ENCODE measurements at regions not wholly inside any gene's neighbourhood (a gene's known extent, or its start where the extent isn't known, plus 50 kb on each side); places are given as distances from the start of the nearest gene placed in this dataset.

GRCh38 chr13:66068683-66069082 is 1161.5 kb downstream of the PCDH9 start:
- no peak for DNase-seq

GRCh38 chr13:66048888-66049287 is 1181.2 kb downstream of the PCDH9 start:
- DNase-seq = no peak

DNA sequence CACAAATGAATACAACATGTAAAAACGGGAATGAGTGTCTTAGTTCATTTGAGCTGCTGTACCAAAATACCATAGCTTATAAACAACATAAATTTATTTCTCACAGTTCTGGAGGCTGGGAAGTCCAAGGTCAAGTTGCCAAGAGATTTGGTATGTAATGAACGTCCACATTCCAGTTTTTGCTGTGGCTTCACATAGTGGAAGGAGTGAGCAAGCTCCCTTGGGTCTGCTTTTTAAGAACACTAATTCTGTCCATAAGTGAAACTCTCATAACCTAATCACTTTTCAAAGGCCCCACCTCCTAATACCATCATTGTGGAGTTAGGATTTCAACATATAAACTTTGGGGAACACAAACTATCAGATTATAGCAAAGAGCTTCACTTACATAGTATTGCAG is 1189.6 kb downstream of the PCDH9 start:
- DNase-seq = no peak

GRCh38 chr13:66037096-66037495 is 1193.0 kb downstream of the PCDH9 start:
- DNase-seq = no peak

GRCh38 chr13:66036636-66037035 is 1193.5 kb downstream of the PCDH9 start:
- DNase-seq = no peak

- DNase-seq = peak; percentile 38
These were observed 1194.0 kb downstream of the PCDH9 start for GRCh38 chr13:66036024-66036614.

DNA sequence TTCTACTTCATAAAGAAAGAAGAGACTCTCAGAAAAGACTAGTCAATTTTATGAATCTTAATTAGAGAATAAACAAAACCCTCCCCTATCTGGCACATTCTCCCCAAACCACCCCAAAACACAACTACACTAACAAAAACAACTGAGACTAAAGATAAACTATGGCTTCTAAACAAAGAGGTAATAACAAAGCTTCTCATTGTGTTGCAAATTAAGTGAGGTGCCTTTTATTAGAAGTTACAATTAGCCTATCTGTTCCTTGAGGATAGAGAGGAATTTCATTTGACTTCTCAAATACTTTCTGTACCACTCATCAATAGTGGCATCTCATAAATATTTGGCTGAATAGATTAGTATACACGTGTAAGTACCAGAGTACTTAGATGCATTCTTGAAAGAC is 1196.2 kb downstream of the PCDH9 start:
- DNase-seq = no peak

GRCh38 chr13:66021846-66022245 is 1208.3 kb downstream of the PCDH9 start:
- no peak for DNase-seq

GRCh38 chr13:66014771-66015170 is 1215.4 kb downstream of the PCDH9 start:
- DNase-seq = no peak

- no peak for DNase-seq
These were observed 1220.9 kb downstream of the PCDH9 start for GRCh38 chr13:66009241-66009640.

DNA sequence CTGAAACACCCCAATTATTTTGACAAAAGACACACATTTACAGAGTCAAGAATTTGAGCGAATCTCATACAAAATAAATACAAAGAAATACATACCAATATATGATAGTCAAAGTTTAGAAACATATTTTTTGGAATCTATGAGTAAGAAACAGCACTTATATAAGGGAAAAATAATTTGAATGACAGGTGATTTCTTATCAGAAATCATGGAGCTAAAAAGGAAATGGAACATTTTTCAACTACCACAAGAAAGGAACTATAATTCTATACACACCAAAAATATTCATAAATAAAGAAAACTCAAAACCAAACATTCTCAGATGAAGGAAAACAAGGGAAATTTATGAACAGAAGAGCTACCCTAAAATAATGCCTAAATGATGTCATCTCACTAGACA is 1226.6 kb downstream of the PCDH9 start:
- DNase-seq = no peak

DNA sequence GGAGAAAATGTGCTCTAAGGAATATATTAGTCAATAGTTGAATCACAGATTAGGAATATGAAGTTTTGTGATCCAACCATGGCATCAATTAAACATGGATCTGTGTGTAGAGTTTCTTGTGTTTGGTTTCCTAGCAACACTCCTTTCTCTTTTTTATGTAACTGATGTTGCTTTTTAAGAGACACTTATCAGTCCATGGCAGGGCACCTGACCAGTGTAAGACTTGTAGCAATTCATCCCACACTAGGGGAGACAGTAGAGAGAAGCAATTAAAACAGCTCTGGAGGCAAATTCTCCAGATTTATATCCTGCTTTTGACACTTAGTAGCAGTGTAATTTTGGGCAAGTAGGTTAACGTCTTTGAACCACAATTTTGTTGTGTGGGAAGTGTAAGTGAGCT is 1229.0 kb downstream of the PCDH9 start:
- no peak for DNase-seq

GRCh38 chr13:65999411-65999810 is 1230.7 kb downstream of the PCDH9 start:
- no peak for DNase-seq

DNA sequence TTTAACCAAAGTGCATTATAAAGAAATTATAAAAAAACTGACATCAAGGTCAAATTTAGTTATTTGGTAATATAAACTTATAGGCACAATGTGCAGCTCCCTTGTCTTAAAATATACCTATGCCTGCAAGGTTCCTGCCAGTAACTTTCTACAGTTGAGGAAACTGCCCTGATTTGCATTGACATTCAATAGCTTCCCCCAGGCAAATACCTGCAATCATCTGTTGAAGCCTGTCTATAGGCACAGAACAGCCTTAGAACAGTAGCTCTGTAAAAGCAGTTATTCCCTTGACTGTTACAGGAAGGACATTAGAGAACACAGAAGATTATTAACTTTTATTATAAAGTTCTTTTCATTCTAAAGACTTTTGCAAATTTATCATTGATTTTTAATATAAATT is 1239.5 kb downstream of the PCDH9 start:
- DNase-seq = no peak

DNA sequence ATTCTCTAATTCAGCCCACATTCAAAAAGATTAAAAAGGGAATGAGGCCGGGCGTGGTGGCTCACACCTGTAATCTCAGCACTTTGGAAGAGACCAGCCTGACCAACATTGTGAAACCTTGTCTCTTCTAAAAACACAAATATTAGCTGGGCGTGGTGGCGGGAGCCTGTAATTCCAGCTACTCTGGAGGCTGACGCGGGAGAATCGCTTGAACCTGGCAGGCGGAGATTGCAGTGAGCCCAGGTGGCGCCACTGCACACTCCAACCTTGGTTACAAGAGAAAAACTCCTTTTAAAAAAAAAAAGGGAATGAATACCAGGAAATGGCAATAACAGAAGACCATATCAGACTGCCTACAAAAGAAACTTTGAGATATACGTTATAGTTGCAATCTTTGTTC is 1244.5 kb downstream of the PCDH9 start:
- DNase-seq = no peak

DNA sequence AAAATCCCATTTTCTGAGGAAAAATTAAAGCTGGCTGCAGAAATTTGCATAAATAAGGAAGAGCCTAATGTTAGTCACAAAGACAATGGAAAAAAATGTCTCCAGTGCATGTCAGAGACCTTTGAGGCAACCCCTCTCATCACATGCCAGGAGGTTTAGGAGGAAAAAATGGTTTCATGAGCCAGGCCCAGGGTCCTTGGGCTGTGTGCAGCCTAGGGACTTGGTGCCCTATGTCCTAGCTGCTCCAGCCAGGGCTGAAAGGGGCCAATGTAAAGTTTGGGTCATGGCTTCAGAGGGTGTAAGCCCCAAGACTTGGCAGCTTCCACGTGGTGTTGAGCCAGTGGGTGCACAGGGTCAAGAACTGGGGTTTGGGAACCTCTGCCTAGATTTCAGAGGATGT is 1252.6 kb downstream of the PCDH9 start:
- no peak for DNase-seq

GRCh38 chr13:65971541-65971940 is 1258.6 kb downstream of the PCDH9 start:
- no peak for DNase-seq

GRCh38 chr13:65966991-65967451 is 1263.1 kb downstream of the PCDH9 start:
- DNase-seq = peak; percentile 3

GRCh38 chr13:65965501-65965900 is 1264.6 kb downstream of the PCDH9 start:
- DNase-seq = no peak

- no peak for DNase-seq
These were observed 1265.5 kb downstream of the PCDH9 start for GRCh38 chr13:65964672-65965071.

DNA sequence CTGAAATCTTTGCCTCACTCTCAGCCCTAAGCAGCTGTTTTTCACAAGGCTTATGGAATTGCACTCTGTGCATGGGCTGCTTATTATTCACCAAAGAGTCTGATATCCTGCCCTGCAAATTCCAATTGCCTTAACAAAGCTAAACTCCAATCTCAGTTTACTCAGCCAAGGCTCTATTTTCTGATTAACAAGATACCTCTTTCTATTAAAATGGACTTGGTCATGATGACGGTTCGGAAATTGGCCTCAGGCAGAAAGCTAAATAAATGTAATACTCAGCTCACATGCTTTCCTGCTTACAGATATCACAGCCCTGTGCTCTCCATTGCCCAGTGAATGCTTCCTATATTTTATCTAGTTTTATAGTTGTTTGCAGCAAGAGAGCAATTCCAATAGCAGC is 1270.8 kb downstream of the PCDH9 start:
- DNase-seq = no peak

- DNase-seq = no peak
These were observed 1283.7 kb downstream of the PCDH9 start for GRCh38 chr13:65946387-65946786.

GRCh38 chr13:65943708-65944107 is 1286.4 kb downstream of the PCDH9 start:
- DNase-seq = no peak

DNA sequence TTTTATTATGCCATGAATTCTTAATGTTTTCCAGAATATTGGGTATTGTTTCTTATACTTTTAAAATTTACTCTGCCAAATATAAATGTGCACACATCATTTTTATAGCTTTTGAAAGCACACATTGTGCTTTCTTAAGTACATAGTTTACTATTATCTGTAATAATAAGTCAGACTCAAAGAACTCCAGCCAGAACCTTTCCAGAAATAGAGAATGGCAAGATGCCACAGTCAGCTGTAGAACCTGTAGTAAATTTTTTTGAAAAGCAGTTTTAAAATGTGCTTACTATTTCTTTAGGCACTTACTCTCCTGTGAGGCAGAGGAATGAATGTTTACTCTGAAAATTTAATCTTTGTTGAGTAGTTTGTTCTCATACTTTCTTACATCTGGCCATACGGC is 1287.1 kb downstream of the PCDH9 start:
- no peak for DNase-seq

DNA sequence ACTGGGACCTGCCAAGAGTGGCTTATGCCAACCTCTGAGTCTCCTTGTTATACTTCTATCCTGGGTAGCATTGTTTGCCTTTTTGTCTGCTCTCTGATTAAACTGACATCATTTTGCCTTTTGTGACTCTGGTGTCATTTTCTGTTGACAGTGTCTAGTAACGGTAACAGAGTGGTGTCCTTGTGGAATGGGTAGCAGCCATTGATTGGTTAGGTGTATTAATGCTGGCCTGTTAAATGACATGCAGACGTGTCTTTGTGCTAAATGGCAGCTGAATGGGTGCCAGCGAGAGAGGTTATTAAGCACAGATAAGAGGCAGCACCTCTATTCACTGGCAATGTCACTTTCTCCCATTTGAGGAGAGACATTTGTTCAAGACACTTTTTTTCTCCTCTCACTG is 1289.4 kb downstream of the PCDH9 start:
- DNase-seq = no peak

DNA sequence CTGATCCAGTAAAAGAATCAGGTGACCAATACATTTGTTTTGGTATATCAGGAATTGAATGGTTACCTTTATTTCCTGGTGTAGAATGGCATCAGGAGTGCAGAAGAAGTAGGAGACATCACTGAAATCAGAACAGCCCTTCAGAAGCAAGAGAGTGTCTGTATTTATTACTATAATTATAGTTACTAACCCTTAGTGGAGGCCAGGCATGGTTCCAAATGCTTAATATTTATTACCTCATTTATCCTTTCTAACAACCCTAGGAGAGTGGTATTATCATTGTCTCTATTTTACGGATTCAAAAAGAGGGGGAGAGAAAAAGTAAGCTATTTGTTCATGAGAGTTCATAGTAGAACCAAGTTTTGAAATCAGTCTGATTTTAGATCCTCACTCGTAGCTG is 1292.9 kb downstream of the PCDH9 start:
- DNase-seq = no peak

All from NCI-H524 treated with DMSO at 0.1 percent for 48 hours (cell line).